GM12878 (cell line): ENCODE measurements at regions not wholly inside any gene's neighbourhood (a gene's known extent, or its start where the extent isn't known, plus 50 kb on each side); places are given as distances from the start of the nearest gene placed in this dataset.
A peak's percentile ranks its signal among the peaks of the same experiment; 100 is the strongest.

Experiments used
- ATAC-seq: fragments of 200-7000 bp; cut with Tn5 transposase; 3 replicates; pipeline ENCODE4 v1.9.1; 2020; ENCODE audit warnings: mild to moderate bottlenecking, moderate library complexity
- BruUV-seq: library from RNA; stranded (reverse); fragments of 400-500 nt; replicated peaks from 2 replicates; lab custom pipeline; 2021; lab: Mats Ljungman, UMichigan
- CTCF ChIA-PET: fragments of 300-600 bp; sonication (Branson Sonifier 250); formaldehyde crosslinking; extraction: SDS; loops from one replicate; lab custom pipeline; 2021; ENCODE audit warnings: inconsistent platforms; lab: Yijun Ruan, JAX
- POLR2A ChIA-PET: fragments of 350-600 bp; formaldehyde crosslinking; extraction: SDS; loops from one replicate; lab custom pipeline; 2021; ENCODE audit warnings: inconsistent platforms; lab: Charles Lee
- RAD21 ChIA-PET: fragments of 300-600 bp; sonication (Branson Sonifier 250); formaldehyde crosslinking; loops from one replicate; lab custom pipeline; 2023; ENCODE audit warnings: antibody characterized with exemption; ENCODE audit not compliant: unreplicated experiment; lab: Charles Lee
- SMC1A ChIA-PET: fragments of 300-600 bp; sonication (Branson Sonifier 250); formaldehyde crosslinking; loops from one replicate; lab custom pipeline; 2023; ENCODE audit not compliant: unreplicated experiment, uncharacterized antibody; lab: Charles Lee
- DNase-seq: peaks from one replicate; pipeline ENCODE4 v3.0.0-alpha.2; 2011; ENCODE audit warnings: low read depth, low spot score
- FAIRE-seq: peaks from 3 replicates; lab custom pipeline; 2011; peaks lifted over from hg19 to GRCh38; lab: Jason Lieb, UNC
- H2AFZ ChIP-seq: 2 replicates; pipeline ENCODE4 v1.6.0; 2011; ENCODE audit warnings: low read depth, low read length, control low read depth; ENCODE audit not compliant: control insufficient read depth
- H3K27ac ChIP-seq: 2 replicates; pipeline ENCODE4 v1.5.1; 2011; ENCODE audit warnings: control low read depth; ENCODE audit not compliant: control insufficient read depth, insufficient read depth
- H3K27me3 ChIP-seq, 2 experiments: replicated peaks in 1 of 2; 2 replicates each; pipeline versions ENCODE4 v1.6.0 to v1.6.1; 2011; ENCODE audit warnings: low read length in 1 of 2; ENCODE audit not compliant: control insufficient read depth in 2 of 2, insufficient read depth in 2 of 2
- H3K36me3 ChIP-seq, 2 experiments: 2 replicates each; pipeline ENCODE4 v1.5.1; 2011; ENCODE audit warnings: low read length in 1 of 2; ENCODE audit not compliant: control insufficient read depth in 2 of 2, insufficient read depth in 2 of 2
- H3K4me1 ChIP-seq: 2 replicates; pipeline ENCODE4 v1.6.1; 2011; ENCODE audit warnings: mild to moderate bottlenecking, low read length, moderate library complexity, mixed read lengths; ENCODE audit not compliant: control insufficient read depth, insufficient read depth
- H3K4me2 ChIP-seq: 2 replicates; pipeline ENCODE4 v1.6.0; 2011; ENCODE audit warnings: control low read depth; ENCODE audit not compliant: control insufficient read depth, insufficient read depth
- H3K4me3 ChIP-seq: fragments of 200-600 bp; sonication (generic); 2 replicates; pipeline ENCODE4 v1.5.1; 2016
- H3K79me2 ChIP-seq: 2 replicates; pipeline ENCODE4 v1.6.0; 2011; ENCODE audit warnings: low read length; ENCODE audit not compliant: control insufficient read depth, insufficient read depth
- H3K9ac ChIP-seq: 2 replicates; pipeline ENCODE4 v1.8.0; 2011; ENCODE audit warnings: low read length, control low read depth, mixed read lengths; ENCODE audit not compliant: control insufficient read depth, insufficient read depth
- H3K9me3 ChIP-seq: replicated peaks from 3 replicates; pipeline ENCODE4 v1.5.1; 2011; ENCODE audit warnings: mild to moderate bottlenecking, low read length; ENCODE audit not compliant: control insufficient read depth, insufficient read depth
- H4K20me1 ChIP-seq: 2 replicates; pipeline ENCODE4 v1.6.0; 2011; ENCODE audit not compliant: control insufficient read depth, insufficient read depth
- ATF7 ChIP-seq: fragments of 450-650 bp; IDR thresholded peaks from 2 replicates; pipeline ENCODE4 v1.6.1; 2016; ENCODE audit warnings: low read depth, mild to moderate bottlenecking
- BHLHE40 ChIP-seq, 2 experiments: fragments of 450-650 bp in 1 of 2; IDR thresholded peaks; 2 replicates each; pipeline ENCODE4 v1.6.1; 2011 to 2017; ENCODE audit warnings: low read depth in 2 of 2, borderline replicate concordance in 1 of 2, improper control_type of control experiment in 1 of 2, low read length in 1 of 2, mild to moderate bottlenecking in 1 of 2
- ELK1 ChIP-seq: IDR thresholded peaks from 2 replicates; pipeline ENCODE4 v1.6.1; 2012; ENCODE audit warnings: low read depth, low read length, improper control_type of control experiment
- FOXM1 ChIP-seq: IDR thresholded peaks from 2 replicates; pipeline ENCODE4 v1.6.1; 2012; ENCODE audit warnings: low read depth, mild to moderate bottlenecking, inconsistent platforms, low read length, moderate library complexity
- KLF5 ChIP-seq: fragments of 450-650 bp; IDR thresholded peaks from 2 replicates; pipeline ENCODE4 v1.6.1; 2014; ENCODE audit warnings: mild to moderate bottlenecking; ENCODE audit not compliant: partially characterized antibody
- MEF2B ChIP-seq: fragments of 450-650 bp; IDR thresholded peaks from 2 replicates; pipeline ENCODE4 v1.6.1; 2018; ENCODE audit warnings: mild to moderate bottlenecking, moderate library complexity; ENCODE audit not compliant: partially characterized antibody, poor library complexity, severe bottlenecking
- MTA2 ChIP-seq: fragments of 450-650 bp; IDR thresholded peaks from 2 replicates; pipeline ENCODE4 v1.6.1; 2016; ENCODE audit warnings: low read depth, mild to moderate bottlenecking, moderate library complexity
- PKNOX1 ChIP-seq: fragments of 450-650 bp; IDR thresholded peaks from 2 replicates; pipeline ENCODE4 v1.6.1; 2016; ENCODE audit warnings: mild to moderate bottlenecking
- POLR2AphosphoS2 ChIP-seq: IDR thresholded peaks from 2 replicates; pipeline ENCODE4 v1.6.1; 2011; ENCODE audit warnings: low read depth, mild to moderate bottlenecking, low read length, improper control_type of control experiment, moderate library complexity
- RUNX3 ChIP-seq: IDR thresholded peaks from 2 replicates; pipeline ENCODE4 v1.6.1; 2012; ENCODE audit warnings: low read length, inconsistent platforms
- SP1 ChIP-seq: IDR thresholded peaks from one replicate; pipeline ENCODE4 v1.6.1; 2011; ENCODE audit warnings: low read depth, low read length
- TCF12 ChIP-seq: IDR thresholded peaks from 2 replicates; pipeline ENCODE4 v1.6.1; 2011; ENCODE audit warnings: low read depth, mild to moderate bottlenecking, low read length
- USF2 ChIP-seq: IDR thresholded peaks from 2 replicates; pipeline ENCODE4 v1.6.1; 2011; ENCODE audit warnings: low read depth, low read length, improper control_type of control experiment, borderline replicate concordance
- YY1 ChIP-seq: IDR thresholded peaks from 2 replicates; pipeline ENCODE4 v1.6.1; 2011; ENCODE audit warnings: low read depth, mild to moderate bottlenecking, low read length
- ZNF207 ChIP-seq: fragments of 450-650 bp; IDR thresholded peaks from 2 replicates; pipeline ENCODE4 v1.6.1; 2014; ENCODE audit warnings: antibody characterized with exemption, mild to moderate bottlenecking, borderline replicate concordance
- ZNF687 ChIP-seq: fragments of 450-650 bp; IDR thresholded peaks from 2 replicates; pipeline ENCODE4 v1.6.1; 2017; ENCODE audit warnings: mild to moderate bottlenecking, moderate library complexity
- in situ Hi-C: fragments of 300-500 bp; cut with MboI; formaldehyde crosslinking; loops from 9 replicates; pipeline ENCODE4 v1.14.3; 2018; ENCODE audit warnings: mixed read lengths
- intact Hi-C: fragments of 100-400 bp; cut with micrococcal nuclease; formaldehyde crosslinking; loops from one replicate; pipeline ENCODE4 v1.14.2; 2022; ENCODE audit not compliant: unreplicated experiment

DNA sequence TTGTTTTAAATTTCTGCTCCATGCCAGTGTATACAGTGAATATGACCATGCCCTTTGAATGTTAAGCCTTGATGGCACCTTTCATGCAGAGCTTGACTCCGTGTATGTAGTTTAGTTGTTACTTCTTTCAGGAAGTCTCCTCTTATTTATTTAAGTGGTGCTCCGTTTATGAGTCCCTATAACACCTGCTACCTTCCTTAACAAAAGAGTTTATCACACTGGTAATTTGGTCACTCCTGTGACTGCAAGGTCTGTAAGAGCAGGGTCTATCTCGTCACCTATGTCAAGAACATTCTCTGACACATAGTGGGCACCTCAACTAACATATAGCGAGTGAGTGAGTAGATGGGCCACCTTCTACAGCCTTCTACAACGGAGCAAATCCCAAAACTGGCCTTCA lies 152.5 kb downstream of the CCDC34 start (continued):
- TF ChIP-seq YY1 (no peak), ELK1 (no peak), FOXM1 (no peak), POLR2AphosphoS2 (no peak), ZNF207 (no peak)

- BruUV-seq: no TSS peak
- Histone ChIP-seq H3K9ac (no peak overlapping the region), H3K4me2 (no peak overlapping the region), H3K9me3 (no peaks in the 10 kb centered on the region), H3K4me1 (no peaks in the 10 kb centered on the region), H3K79me2 (no peaks in the 10 kb centered on the region), H3K36me3 (no peaks in the 10 kb centered on the region), H3K4me3 (no peak overlapping the region), H3K27ac (no peak overlapping the region), H3K27me3 (no peaks in the 10 kb centered on the region), H4K20me1 (no peaks in the 10 kb centered on the region), H2AFZ (no peak overlapping the region)
- ATAC-seq (peak; percentile 65), FAIRE-seq (no peak), DNase-seq (no peak)
- ChIA-PET SMC1A (interaction anchor here (1.0 to 14.9 kb wide), 5 partner anchors 12 to 87 kb away, joined by 3 to 189 read pairs (median 6); no protein-coding TSS in a partner anchor), POLR2A (interaction anchor here (0.6 to 1.1 kb wide), 3 partner anchors 10 to 25 kb away, joined by 3 to 4 read pairs (median 4); no protein-coding TSS in a partner anchor), RAD21 (interaction anchor here (1.5 to 2.9 kb wide), 5 partner anchors 12 to 276 kb away, joined by 3 to 13 read pairs (median 5); no protein-coding TSS in a partner anchor), CTCF (interaction anchor here (0.6 to 2.6 kb wide), 5 partner anchors 24 to 287 kb away, joined by 4 to 11 read pairs (median 4); no protein-coding TSS in a partner anchor)
- no peak for TF ChIP-seq KLF5
- TF ChIP-seq BHLHE40 (IDR thresholded peaks at IDR 0.05; ENCODE audit: borderline replicate concordance in 1 of 2, low read depth in 2 of 2, low read length in 1 of 2): 0 out of 4 replicates have a peak, but pooled peaks of 1 of the 2 experiments have one; percentile 10
- TF ChIP-seq ZNF687: 0 out of 2 replicates have a peak, but pooled peaks have one; percentile 16
- peak; percentile 21; the same call in 1 of the 2 replicates for TF ChIP-seq ATF7
- no peak for TF ChIP-seq SP1
- 0 out of 2 replicates have a peak, but pooled peaks have one; percentile 37 for TF ChIP-seq TCF12
- no peak for TF ChIP-seq RUNX3
- no peak for TF ChIP-seq USF2
- peak; percentile 44; the same call in 1 of the 2 replicates for TF ChIP-seq PKNOX1
- peak; percentile 86 for TF ChIP-seq MEF2B
- TF ChIP-seq MTA2: no peak
- in situ Hi-C loops: no loop called here
- intact Hi-C loops: no loop called here
Observed at GRCh38 chr11:27209562-27210005, 153.4 kb downstream of the CCDC34 start.
